Peyer's patch (tissue), 4 donors: ENCODE measurements at regions not wholly inside any gene's neighbourhood (a gene's known extent, or its start where the extent isn't known, plus 50 kb on each side); places are given as distances from the start of the nearest gene placed in this dataset.

Experiments
- DNase-seq, 3 donors: peaks; one replicate each; pipeline ENCODE4 v3.0.0-alpha.2; 2017 to 2019
- H3K27ac ChIP-seq, 4 donors: fragments of 200-600 bp; sonication (generic); one replicate each; pipeline ENCODE4 v1.5.1; 2016 to 2019
- H3K27me3 ChIP-seq, 2 donors: fragments of 200-600 bp; sonication (generic); one replicate each; pipeline ENCODE4 v1.5.1; 2019
- H3K36me3 ChIP-seq, 3 donors: fragments of 200-600 bp; sonication (generic); one replicate each; pipeline ENCODE4 v1.5.1; 2016 to 2019
- H3K4me1 ChIP-seq, 4 donors: fragments of 200-600 bp; sonication (generic); one replicate each; pipeline ENCODE4 v1.5.1; 2016 to 2019
- H3K4me3 ChIP-seq, 4 donors: fragments of 200-600 bp; sonication (generic); 1 replicate in 3 of 4; 2 replicates in 1 of 4; pipeline ENCODE4 v1.5.1; 2016 to 2019; ENCODE audit warnings: mild to moderate bottlenecking in 1 of 4
- H3K9me3 ChIP-seq, 4 donors: fragments of 200-600 bp; sonication (generic); one replicate each; pipeline ENCODE4 v1.5.1; 2016 to 2019; ENCODE audit warnings: mild to moderate bottlenecking in 1 of 4
- POLR2A ChIP-seq, 2 donors: fragments of 450-650 bp; IDR thresholded peaks; one replicate each; pipeline ENCODE4 v1.5.1; 2017; ENCODE audit warnings: antibody characterized with exemption in 2 of 2, mild to moderate bottlenecking in 2 of 2, moderate library complexity in 2 of 2
- TF ChIP-seq, protein P1 (sequence below), 6 experiments: fragments of 450-650 bp in 4 of 6; fragments of 200-600 bp in 2 of 6; sonication (generic) in 1 of 6; IDR thresholded peaks; one replicate each; pipeline ENCODE4 v1.5.1; 2017 to 2019; ENCODE audit warnings: antibody characterized with exemption in 6 of 6, mild to moderate bottlenecking in 3 of 6, moderate library complexity in 1 of 6

DNA sequence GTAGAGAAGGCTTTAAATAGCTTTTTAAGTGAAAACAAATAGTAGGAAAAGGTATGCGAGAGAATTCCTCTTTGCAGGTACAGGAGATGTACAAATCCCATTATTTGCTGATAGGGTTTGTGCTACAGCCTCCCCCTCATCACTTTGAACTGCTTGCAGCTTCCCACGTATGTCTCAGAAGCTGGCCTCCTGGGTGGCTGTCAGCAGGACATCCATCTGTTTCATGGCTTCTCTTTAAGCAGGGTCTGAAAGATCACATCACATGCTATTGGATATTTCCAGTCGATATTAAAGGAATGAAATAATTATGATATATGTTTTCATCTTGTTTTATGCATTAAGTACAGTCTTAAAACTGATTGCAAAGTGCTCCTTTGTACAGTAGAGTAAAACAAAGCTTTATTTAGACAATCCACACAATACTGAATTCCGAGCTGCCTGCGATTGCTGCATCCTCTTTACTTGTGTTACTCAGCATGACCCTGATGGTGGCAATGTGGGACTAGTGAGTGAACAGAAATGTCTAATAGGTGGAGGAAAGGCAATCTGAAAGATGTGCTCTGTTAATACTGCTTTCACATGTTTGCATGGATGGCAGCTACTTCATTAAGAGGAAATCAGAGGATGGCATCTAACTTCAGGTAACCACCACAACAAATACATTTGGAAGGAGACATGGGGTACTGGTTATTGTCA lies 930.6 kb upstream of the SEMA6D start:
- DNase-seq = no peak
- no peaks in the 10 kb centered on the region for H3K36me3 ChIP-seq
- no peak overlapping the region for H3K4me3 ChIP-seq
- H3K4me1 ChIP-seq = no peaks in the 10 kb centered on the region
- TF ChIP-seq POLR2A (IDR thresholded peaks at IDR 0.05) = no peak
- TF ChIP-seq, protein P1, sequence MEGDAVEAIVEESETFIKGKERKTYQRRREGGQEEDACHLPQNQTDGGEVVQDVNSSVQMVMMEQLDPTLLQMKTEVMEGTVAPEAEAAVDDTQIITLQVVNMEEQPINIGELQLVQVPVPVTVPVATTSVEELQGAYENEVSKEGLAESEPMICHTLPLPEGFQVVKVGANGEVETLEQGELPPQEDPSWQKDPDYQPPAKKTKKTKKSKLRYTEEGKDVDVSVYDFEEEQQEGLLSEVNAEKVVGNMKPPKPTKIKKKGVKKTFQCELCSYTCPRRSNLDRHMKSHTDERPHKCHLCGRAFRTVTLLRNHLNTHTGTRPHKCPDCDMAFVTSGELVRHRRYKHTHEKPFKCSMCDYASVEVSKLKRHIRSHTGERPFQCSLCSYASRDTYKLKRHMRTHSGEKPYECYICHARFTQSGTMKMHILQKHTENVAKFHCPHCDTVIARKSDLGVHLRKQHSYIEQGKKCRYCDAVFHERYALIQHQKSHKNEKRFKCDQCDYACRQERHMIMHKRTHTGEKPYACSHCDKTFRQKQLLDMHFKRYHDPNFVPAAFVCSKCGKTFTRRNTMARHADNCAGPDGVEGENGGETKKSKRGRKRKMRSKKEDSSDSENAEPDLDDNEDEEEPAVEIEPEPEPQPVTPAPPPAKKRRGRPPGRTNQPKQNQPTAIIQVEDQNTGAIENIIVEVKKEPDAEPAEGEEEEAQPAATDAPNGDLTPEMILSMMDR (IDR thresholded peaks at IDR 0.05) = no peak
- H3K27ac ChIP-seq = no peak overlapping the region
- no peaks in the 10 kb centered on the region for H3K27me3 ChIP-seq
- H3K9me3 ChIP-seq = no peaks in the 10 kb centered on the region

DNA sequence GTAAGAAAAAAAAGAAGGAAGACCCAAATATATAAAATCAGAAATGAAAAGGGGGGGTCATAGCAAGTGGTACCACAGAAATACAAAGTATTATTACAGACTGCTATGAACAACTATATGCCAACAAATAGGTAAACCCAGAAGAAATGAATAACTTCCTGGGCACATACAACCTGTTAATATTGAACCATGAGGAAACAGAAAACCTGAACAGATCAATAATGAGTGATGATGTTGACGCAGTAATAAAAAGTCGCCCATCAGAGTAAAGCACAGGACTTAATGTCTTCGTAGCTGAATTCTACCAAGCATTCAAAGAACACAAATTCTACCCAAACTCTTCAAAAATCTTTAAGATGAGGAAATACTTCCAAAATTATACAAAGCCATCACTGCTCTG lies 921.6 kb upstream of the SEMA6D start:
- Histone ChIP-seq H3K36me3 (no peaks in the 10 kb centered on the region), H3K9me3 (no peaks in the 10 kb centered on the region), H3K4me1 (no peaks in the 10 kb centered on the region), H3K4me3 (no peak overlapping the region), H3K27ac (no peak overlapping the region), H3K27me3 (no peaks in the 10 kb centered on the region)
- TF ChIP-seq POLR2A (IDR thresholded peaks at IDR 0.05) = no peak
- TF ChIP-seq, protein P1 (IDR thresholded peaks at IDR 0.05) = no peak
- DNase-seq = no peak

DNA sequence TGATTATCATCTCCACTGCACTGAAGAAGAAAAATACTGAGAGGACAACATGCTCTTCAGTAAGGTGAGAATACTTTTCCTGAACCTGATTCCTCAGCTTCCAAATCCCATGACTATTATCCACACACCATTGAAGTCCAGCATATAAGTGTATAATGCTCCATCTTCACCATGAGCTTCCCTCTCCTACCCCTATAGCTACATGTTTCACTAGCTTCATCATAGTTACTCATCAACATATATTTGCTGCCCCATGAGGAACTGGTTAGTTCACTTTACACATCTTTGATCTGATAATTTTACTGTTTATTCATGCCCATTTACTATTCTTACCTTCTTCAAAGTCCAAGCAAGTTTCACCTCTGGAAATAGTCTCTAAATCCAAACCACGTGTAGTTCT lies 908.5 kb upstream of the SEMA6D start:
- H3K4me1 ChIP-seq = no peaks in the 10 kb centered on the region
- H3K36me3 ChIP-seq = no peaks in the 10 kb centered on the region
- no peaks in the 10 kb centered on the region for H3K9me3 ChIP-seq
- no peak overlapping the region for H3K4me3 ChIP-seq
- TF ChIP-seq POLR2A (IDR thresholded peaks at IDR 0.05) = no peak
- TF ChIP-seq, protein P1 (IDR thresholded peaks at IDR 0.05) = no peak
- no peak overlapping the region for H3K27ac ChIP-seq
- H3K27me3 ChIP-seq = no peaks in the 10 kb centered on the region
- DNase-seq = no peak

DNA sequence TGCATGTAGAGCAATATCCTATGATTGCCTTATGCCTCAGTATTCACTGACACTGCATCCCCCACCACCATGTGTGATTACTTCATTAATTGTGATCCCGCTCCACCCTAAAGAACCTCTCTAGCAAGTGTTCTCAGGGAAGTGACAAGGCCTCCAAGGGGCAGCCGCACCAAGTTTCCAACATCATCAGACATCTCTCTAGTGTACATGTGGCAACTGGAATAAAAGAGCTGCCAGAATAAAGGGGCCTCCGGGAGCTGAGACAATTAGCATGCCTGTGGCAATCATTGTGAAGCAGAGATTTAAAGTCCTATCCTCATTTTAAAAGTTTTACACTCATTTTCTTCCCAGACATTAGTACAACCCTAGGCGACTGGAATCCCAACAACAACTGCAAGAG lies 902.1 kb upstream of the SEMA6D start:
- TF ChIP-seq, protein P1 (IDR thresholded peaks at IDR 0.05) = no peak
- no peak for TF ChIP-seq POLR2A (IDR thresholded peaks at IDR 0.05)
- Histone ChIP-seq H3K27ac (no peak overlapping the region), H3K4me3 (no peak overlapping the region), H3K9me3 (no peaks in the 10 kb centered on the region), H3K4me1 (no peaks in the 10 kb centered on the region), H3K36me3 (no peaks in the 10 kb centered on the region), H3K27me3 (no peaks in the 10 kb centered on the region)
- DNase-seq = no peak

DNA sequence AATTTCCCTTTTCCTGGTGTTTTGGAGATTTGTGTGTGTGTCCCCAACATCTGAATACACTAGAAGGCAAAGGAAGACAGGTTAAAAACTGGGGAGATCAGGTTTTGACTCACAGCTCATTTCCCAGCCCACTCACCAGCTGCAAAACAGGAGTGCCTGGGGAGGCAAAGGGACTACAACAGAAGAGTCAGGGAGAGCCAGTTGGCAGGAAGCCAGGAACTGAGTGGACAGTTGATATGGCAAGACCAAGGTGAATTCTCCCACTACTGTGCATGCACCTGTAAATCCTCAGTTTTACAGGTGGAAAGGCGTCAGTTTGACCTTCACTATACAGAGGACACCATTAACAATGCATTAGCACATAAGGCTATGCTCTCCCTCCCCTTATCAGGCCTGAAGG lies 901.5 kb upstream of the SEMA6D start:
- H3K9me3 ChIP-seq = no peaks in the 10 kb centered on the region
- DNase-seq = no peak
- no peak overlapping the region for H3K4me3 ChIP-seq
- no peaks in the 10 kb centered on the region for H3K27me3 ChIP-seq
- TF ChIP-seq POLR2A (IDR thresholded peaks at IDR 0.05) = no peak
- TF ChIP-seq, protein P1 (IDR thresholded peaks at IDR 0.05) = no peak
- no peaks in the 10 kb centered on the region for H3K4me1 ChIP-seq
- no peak overlapping the region for H3K27ac ChIP-seq
- H3K36me3 ChIP-seq = no peaks in the 10 kb centered on the region

DNA sequence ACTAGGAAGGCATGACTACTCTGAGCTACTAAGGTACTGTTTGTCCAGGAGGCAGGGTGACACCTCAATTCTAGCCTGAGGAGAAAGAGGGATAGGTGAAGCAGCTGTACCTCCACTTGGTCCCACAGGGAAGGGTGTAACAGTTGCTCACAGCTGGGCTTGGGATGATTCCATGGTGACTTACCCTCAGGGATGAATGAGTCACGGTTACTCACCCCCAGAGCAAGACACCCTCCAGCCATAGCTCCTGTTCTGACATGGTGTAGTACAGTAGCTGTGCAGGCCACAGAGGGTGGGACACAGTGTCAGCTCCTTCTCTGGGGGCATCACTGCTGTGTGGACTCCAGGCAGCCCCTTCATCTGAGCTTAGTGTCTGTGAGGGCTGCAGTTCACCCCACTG lies 868.6 kb upstream of the SEMA6D start:
- H3K9me3 ChIP-seq = no peaks in the 10 kb centered on the region
- no peaks in the 10 kb centered on the region for H3K36me3 ChIP-seq
- no peak overlapping the region for H3K4me3 ChIP-seq
- no peaks in the 10 kb centered on the region for H3K27me3 ChIP-seq
- no peaks in the 10 kb centered on the region for H3K4me1 ChIP-seq
- no peak for DNase-seq
- TF ChIP-seq, protein P1 (IDR thresholded peaks at IDR 0.05) = no peak
- H3K27ac ChIP-seq = no peak overlapping the region
